ENCODE measurements at regions not wholly inside any gene's neighbourhood (a gene's known extent, or its start where the extent isn't known, plus 50 kb on each side); places are given as distances from the start of the nearest gene placed in this dataset.

DNA sequence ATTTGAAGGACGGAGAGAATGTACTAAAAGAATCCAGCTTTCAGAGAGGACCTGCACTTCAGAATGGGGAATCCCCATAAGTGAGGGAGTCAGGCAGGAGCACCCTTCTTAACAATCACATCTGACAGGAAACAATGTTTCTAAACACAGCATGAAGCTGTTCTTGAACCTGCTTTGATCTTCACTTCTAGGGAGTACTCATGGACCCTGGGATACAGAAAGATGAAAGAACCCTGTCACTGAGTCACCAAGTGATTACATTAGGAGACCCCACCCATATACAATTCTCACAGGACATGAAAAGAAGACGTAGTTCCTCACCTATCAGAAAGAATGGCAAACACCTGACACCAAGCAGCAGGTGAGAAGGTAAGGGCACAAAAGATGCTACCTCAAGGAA lies 296.9 kb upstream of the ZC3H12C start:
- no peak for TF ChIP-seq EZH2 (IDR thresholded peaks at IDR 0.05; ENCODE audit: borderline replicate concordance, low read length)
- TF ChIP-seq, protein P1, sequence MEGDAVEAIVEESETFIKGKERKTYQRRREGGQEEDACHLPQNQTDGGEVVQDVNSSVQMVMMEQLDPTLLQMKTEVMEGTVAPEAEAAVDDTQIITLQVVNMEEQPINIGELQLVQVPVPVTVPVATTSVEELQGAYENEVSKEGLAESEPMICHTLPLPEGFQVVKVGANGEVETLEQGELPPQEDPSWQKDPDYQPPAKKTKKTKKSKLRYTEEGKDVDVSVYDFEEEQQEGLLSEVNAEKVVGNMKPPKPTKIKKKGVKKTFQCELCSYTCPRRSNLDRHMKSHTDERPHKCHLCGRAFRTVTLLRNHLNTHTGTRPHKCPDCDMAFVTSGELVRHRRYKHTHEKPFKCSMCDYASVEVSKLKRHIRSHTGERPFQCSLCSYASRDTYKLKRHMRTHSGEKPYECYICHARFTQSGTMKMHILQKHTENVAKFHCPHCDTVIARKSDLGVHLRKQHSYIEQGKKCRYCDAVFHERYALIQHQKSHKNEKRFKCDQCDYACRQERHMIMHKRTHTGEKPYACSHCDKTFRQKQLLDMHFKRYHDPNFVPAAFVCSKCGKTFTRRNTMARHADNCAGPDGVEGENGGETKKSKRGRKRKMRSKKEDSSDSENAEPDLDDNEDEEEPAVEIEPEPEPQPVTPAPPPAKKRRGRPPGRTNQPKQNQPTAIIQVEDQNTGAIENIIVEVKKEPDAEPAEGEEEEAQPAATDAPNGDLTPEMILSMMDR (conservative IDR thresholded peaks at IDR 0.05 in 1 of 2, IDR thresholded peaks at IDR 0.05 in 1 of 2; ENCODE audit: extremely low read depth in 1 of 2, insufficient read depth in 1 of 2, low read depth in 1 of 2, low read length in 2 of 2), result no peak
